ENCODE measurements at regions not wholly inside any gene's neighbourhood (a gene's known extent, or its start where the extent isn't known, plus 50 kb on each side); places are given as distances from the start of the nearest gene placed in this dataset.

GRCh38 chr20:34190262-34190661 is 51.0 kb upstream of the ASIP start:
- no peak for TF ChIP-seq CTCF (IDR thresholded peaks at IDR 0.05)
- DNase-seq (ENCODE audit: low spot score) (no peak), ATAC-seq (ENCODE audit: low FRiP score) (no peak)

- ATAC-seq (ENCODE audit: low FRiP score) (peak; percentile 83), DNase-seq (ENCODE audit: low spot score) (no peak)
- TF ChIP-seq CTCF (IDR thresholded peaks at IDR 0.05), result no peak
Observed at GRCh38 chr20:34190679-34191090, 50.5 kb upstream of the ASIP start.
